ENCODE measurements at regions not wholly inside any gene's neighbourhood (a gene's known extent, or its start where the extent isn't known, plus 50 kb on each side); places are given as distances from the start of the nearest gene placed in this dataset.

DNA sequence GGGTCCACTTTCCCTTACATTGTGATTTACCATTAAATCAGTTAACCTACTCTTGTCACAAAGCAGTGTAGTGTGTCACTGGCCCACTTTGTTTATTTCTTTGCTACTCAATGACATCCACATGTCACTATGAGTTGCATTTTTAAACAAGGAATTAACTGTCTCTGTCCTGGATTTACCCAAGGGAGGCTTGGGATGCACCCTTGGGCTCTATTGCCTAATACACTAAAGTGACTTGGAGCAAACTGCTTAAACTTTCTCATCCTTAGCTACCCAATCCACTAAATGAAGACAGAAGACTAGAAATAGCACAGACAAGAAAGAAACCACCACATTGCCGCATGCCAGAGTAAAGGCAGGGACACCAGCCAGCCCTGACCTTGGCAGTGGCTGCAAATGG is 136.2 kb upstream of the TIAM1 start:
- TF ChIP-seq CTCF (IDR thresholded peaks at IDR 0.05; ENCODE audit: insufficient read depth, low read depth, low read length) (no peak), EZH2 (IDR thresholded peaks at IDR 0.05; ENCODE audit: insufficient read depth, low read length) (no peak)

Data from astrocyte (in vitro differentiated cells and primary cell).